HL-60/S4 treated with phorbol 12-myristate 13-acetate at 8.2 ng/mL for 4 days and 3 days (cell line): ENCODE measurements at regions not wholly inside any gene's neighbourhood (a gene's known extent, or its start where the extent isn't known, plus 50 kb on each side); places are given as distances from the start of the nearest gene placed in this dataset.
"Not testable (repeated sequence)": the region's sequence is repeated elsewhere in the genome, so short reads cannot be mapped to it uniquely, and the experiment has no call there.

Source experiments
- in situ Hi-C: fragments of 300-500 bp; cut with MboI; formaldehyde crosslinking; loops from 2 replicates; pipeline ENCODE4 v1.15.0; 2022; ENCODE audit warnings: low sequenced_read_pairs

DNA sequence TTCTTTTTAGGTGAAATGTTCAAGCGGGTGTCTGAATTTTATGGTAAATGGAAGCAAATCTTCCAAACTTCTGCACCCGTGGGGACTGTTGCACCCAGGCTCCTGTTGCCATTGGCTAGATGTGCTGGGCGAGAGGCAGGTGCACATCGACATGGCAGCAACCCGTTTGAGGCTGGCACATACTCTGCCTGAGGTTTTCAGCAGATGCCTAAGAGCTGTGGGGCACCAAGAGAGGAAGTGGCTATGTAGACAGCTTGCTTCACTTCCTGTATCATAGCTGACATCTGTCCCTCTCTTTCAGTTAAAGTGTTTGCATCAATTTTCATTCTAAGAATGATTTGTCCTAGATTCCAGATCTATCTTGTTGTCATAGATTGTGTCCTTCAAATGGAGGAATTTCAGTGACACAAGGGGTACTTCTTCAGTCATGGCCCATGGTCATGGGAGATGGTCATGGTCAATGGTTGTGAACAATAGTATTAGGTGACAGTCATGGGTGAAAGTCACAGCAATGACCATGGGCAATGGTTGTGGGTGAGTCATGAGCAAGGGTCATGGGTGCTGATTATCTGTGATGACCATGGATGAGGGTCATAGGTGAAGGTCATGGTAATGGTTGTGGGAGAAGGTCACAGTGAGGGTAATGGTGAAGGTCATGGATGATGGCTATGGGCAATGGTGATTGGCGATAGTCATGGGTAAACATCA is 115.1 kb upstream of the IRX4 start:
- in situ Hi-C loops, result no loop called here

DNA sequence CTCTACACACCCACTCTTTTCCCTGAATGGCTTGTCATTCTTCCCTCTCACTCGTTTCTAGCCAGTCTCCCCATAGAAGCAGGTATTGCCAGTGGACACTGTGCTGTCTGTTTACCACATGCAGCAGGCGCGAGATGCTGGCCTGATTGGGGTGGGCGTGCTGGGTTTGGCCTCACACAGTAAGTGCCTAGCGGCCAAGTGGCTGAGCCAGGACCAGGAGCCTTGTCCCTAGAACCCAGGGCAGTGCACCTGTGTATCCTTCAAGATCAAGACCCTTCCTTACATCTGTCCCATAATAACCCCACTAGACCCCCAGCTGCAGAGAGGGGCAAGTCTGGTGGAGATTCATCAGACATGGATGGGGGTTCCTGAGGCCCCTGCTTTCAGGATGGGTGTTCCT is 112.8 kb upstream of the IRX4 start:
- in situ Hi-C loops, result no loop called here

DNA sequence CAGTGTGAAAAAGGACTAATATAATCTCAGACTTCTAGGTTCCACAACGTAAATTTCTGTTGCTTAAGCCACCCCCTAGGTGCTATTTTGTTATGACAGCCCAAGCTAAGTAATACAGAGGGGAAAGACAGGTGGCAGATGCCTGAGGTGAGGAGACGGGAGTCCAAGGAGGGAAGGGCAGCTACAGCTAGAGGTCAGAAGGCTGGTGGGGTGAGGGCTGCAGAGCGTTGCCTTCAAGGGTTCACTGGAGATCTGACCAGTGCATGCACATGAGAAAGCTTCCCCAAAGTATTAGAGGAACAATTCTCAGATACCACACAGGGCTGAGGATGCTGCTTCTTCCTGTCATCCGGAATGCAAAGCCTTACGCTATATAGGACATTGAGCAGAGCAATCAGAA is 104.7 kb upstream of the IRX4 start:
- in situ Hi-C loops, result no loop called here

DNA sequence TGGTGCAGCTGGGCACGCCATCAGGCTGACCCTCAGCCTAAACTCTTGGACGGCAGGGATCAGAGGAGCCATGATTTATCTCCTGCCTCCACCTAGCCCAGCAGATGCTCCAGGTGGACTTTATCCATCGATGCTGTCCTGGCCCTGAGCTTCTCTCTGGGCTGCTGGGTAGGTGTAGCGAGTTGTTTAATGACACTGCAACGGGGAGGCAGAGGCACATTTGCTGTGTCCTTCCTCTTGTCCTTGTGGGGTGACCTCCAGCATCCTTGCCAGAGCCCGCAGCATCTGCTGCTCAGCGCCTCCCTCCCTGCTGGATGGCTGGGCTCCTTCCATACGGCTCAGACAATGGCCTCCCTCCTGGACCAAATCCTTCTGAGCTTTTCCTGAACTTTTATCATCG is 103.1 kb upstream of the IRX4 start:
- in situ Hi-C loops, result no loop called here

DNA sequence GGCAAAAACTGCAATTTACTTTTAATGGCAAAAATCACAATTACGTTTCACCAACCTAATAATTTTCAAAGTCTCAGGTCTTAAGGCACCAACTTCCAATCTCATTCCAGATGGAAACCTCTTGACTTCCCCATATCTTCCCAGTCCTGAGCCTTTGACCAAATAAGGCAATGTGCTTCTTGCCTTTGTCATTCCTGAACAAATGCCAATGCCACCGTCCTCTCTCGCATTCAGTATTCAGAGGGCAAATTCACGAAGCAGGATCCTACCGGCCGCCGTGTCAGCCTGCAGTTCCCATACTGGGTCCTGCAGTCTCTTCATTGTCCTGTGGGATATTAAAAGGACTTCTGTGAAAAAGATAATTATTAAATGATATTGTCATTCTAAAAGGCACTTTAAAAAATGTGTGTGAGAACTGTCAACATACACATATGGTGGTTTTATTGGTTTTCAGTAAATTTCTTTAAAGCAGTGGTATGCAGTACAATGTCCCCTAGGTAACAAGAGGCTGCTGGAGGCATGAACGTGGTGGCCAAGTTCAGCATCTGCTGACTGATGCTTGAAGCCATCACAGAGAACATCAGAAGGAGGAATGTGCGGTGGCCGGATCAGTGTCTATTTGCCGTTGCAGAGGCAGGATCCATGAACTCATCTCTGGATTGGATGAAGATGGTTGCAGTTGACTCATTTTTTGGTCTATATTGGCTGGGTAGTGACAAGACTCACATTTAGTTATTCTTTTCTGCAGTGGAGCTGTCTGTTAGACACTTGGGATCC is 101.4 kb upstream of the IRX4 start:
- in situ Hi-C loops, result no loop called here

DNA sequence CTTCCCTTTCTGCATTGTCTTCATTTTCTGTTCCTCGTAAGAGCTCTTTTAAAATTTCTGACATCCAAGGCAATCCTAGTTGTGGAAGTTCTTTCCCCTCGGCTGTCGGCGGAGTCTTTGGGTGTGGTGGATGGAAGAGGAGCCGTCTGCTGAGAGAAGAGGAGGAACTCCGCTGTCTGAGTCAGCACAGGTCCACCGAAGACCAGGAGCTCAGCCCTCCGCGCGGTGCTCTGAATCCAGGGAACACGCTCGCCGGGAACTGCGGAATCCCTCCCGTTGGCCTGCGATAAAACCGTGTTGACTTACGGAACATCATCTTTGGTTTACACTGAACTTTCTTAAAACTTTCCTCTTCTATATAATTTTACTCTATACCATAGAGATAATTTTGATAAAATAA is 100.7 kb upstream of the IRX4 start:
- in situ Hi-C loops, result no loop called here

DNA sequence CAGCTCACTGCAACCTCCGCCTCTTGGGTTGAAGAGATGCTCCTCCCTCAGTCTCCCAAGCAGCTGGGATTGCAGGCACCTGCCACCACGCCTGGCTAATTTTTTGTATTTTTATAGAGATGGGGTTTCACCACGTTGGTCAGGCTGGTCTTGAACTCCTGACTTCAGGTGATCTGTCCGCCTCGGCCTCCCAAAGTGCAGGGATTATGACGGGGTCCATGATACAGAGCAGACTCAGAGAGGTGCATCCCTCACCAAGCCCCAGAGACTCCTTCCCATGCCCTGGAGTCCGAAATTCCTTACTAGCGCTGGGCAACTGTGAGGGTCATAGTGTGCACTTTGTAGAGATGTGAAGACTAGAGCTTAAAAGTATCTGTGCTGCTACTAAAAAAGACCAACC is 99.8 kb upstream of the IRX4 start:
- in situ Hi-C loops, result not testable (repeated sequence)

DNA sequence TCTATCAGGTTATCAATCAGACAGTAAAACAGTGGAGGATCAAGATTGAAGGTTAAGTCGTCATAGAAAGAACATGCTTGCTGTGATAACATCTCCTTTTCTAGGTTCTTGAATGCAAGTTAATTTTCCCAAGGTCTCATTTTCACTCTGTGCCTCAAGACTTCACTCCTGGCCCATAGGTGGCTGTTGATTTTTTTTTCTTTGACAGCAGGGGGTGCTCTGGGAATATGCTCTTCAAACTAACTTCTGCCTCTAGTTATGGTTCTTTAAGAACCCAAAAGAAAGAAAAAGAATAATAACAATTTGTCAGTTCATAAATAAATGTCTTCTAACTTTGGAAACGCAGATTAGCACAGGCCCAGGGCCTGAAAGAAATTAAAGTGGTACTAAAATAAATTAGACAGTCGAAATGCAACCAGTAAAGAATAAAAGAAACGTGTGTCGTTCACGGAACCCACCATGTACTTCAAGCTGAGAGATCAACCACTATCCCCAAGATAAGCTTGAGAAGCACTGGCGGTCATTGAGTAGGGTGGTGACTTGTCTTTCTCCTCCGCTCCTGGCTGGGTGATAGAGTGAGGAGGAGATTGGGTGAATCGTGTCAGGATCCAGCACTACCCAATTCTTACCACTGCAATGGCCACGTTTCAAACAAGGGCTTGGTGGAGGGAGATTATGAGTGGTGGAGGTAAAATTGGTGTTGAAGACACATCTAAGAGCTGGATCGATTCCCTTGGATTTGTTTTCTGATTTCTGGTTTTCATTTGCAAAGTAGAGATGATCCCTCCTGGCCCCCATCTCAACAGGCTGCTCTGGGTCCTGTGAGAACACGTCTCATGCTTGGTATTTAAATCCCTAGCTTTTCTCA is 93.4 kb upstream of the IRX4 start:
- in situ Hi-C loops, result no loop called here

DNA sequence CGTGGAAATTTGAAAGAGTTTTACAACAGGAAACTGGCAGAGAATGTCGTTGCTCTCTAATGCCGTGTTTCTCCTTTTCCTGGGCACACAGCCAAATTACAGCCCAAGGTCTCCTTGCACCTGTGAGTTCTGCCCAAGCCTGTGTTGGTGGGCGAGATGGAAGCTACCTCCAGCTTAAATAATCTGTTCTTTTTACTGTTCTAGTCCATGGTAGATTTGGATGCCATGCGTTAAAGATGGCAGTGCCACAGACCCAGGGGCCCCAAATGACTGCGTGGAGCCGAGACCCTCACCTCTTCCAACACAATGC is 92.6 kb upstream of the IRX4 start:
- in situ Hi-C loops, result no loop called here

DNA sequence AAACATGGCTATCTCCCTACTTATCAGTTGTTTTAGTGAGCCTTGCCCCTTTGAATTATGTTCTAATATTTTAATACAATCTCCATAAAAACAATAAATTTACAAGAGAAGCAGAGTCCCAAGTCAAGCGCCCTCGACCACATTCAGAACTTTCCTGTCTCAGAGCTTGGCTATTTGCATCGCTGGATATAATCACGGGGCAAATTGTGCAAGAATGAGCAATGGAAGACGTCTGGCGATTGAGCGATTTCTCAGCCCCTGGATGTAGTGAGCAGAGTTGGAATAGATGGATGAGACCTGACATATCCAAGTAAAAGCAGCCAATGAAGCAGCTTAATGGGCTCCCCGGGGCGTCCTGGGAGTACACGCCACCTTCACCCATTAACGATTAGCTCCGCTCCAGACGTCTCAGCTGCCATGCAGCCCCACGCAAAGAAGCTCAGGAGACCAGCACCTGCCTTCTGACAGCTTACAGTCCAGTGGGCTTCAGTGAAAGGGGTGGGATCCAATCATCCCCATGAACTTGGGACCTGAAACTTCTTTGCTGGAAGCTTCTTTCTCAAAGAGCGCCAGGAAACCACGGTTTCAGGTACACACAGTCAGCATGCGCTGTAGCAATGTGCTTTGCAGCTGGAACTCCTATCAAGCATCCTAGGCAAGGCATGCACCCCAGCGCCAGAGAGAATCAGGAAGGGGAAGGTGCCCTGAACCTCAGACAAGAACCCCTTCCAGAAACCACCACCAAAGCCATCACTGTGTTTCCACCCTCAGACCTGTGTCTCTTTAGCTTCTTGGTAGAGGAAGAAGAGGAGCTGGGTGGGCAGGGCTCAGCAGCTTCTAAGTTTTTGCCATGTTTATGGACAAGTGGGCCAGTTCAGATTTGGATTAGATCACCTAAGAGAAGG is 92.0 kb upstream of the IRX4 start:
- in situ Hi-C loops, result no loop called here

DNA sequence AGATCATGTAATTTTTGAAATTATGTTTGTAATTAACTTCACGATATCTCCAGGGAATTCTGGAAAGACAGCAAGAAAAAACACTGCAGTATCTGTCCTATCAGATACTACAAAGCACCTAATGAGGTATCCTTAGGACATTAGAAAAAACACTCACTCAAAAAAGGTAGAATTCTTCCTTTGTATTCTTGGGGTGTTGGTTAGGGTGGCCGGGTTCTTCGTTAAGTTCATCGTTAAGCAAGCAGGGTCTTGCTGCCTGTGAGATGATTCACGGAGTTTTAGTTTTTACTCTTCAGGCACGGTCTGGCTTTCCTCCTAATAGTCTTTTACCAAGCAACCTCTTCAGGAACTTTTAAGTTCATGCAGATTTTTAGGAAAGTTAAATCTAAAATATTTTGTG is 91.4 kb upstream of the IRX4 start:
- in situ Hi-C loops, result no loop called here

DNA sequence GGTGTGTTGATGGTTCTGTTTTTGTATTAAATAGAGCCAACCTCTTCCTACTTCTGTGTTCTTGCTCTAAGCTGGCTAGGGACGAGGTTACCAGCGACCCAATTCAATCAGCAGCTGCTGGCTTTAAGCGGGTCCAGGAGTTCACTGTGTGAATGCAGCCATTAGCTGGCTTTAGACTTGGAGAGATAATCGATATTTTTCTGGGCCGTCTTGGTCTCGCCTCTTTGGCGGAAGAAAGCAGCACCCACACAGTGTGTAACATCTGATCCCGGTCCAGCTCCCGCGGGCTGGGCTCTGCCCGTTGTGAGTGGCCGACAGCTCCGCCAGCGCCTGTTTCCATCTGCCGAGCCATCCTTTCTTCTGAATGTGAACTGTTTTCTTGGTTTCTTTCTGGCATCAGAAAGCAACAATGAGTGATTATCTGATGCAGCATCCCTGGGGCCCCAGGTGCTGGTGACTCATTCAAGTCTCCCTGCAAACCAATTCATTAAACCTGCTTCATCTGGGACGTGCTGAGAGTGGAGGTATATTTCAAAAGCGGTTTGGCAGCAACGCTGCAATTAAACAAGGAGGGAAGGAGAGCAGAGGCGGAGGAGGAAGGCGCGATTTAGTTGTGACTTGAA is 90.8 kb upstream of the IRX4 start:
- in situ Hi-C loops, result no loop called here

DNA sequence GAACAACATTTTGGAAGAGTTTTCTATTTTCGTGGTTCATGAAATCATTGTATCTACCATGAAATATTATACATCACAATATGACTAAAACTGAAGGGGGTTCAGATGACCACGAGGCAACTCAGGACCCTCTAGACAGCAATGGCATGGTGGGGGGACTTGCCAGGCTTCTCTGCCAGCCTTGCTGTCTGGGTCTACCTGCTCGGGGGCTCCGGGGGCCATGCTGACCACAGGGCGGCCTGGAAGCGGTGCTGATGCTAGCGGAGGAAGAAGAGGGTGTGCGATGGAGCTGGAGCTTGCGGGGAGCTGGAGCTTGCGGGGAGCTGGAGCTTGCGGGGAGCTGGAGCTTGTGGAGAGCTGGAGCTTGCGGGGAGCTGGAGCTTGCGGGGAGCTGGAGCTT is 89.2 kb upstream of the IRX4 start:
- in situ Hi-C loops, result no loop called here

DNA sequence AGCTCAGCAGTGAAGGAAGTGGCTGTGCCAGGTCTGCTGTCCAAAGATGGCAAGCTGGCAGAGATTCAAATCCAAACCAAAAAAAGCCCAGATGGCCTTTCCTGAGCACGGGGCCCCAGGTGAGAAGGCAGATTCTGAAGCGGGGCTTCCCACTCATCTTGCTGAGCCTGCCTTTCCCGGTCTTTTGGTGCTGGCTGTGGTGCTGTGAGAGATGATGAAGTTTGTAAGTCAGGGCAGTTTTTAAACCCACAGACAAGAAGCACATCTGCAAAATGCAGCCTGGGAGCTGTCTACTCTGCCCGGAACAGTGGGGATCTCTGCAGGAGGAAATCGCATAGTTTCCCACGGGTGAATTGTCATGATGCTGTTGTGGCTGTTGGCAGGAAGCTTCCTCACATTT is 85.0 kb upstream of the IRX4 start:
- in situ Hi-C loops, result no loop called here

DNA sequence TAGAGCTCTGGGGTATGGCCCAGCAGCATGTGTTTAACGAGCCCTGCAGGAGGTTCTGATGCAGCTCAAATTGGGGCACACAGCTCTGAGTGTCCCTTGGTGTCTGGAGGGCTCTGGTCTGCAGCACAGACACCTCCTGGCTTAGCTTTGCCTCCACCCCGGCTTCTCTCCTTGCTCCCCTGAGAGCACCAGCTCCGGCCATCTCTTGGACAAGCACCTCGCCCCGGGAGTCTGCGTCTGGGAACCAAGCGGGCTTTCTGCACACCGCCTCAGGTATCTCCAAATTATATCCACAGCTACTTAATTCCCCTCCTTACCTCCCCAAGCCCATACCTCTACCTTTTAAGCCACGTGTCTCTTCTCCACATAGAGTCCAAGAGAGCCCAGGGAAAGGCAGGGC is 83.7 kb upstream of the IRX4 start:
- in situ Hi-C loops, result no loop called here

DNA sequence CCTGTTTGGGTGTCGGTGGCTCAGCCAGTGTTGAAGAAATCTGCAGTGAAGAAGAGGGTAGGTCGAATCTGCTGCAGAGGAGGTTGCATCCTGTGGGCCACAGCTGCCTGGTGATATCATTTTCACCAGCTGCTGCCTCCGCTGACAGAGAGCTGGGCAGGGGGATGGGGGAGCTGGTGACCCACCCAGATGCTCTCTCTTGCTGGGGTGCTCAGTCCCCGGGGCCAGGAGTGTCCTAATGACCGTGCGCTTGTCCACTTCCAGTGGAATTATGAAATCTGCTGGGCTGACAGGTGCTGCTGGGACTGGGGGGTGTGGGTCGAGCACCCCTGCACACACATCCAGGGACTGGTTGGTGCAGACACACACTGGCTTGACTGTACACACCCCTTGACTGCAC is 83.2 kb upstream of the IRX4 start:
- in situ Hi-C loops, result no loop called here

DNA sequence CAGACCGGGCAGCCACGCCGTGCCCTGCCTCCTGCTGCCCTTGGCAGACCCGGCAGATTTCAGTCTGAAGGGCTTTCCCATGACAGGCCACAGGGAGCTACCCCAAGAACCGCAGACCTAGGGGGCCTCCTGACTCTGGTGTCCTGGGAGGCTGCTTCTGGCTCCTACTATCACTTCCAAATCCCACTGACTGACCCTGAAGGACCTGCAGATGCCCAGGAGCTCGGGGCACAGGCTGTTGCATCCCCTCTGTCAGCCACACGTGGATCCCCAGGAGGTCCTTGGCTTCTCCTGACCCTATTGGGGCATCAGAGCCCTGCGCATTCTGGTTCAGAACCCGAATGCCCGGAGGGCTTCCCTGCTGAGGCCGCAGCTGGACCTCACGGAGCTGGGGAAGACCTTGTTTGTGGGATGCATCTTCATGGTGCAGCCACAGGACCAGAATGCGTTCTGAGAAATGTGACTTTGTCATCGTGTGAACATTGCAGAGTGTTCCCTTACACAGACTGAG is 81.3 kb upstream of the IRX4 start:
- in situ Hi-C loops, result no loop called here

DNA sequence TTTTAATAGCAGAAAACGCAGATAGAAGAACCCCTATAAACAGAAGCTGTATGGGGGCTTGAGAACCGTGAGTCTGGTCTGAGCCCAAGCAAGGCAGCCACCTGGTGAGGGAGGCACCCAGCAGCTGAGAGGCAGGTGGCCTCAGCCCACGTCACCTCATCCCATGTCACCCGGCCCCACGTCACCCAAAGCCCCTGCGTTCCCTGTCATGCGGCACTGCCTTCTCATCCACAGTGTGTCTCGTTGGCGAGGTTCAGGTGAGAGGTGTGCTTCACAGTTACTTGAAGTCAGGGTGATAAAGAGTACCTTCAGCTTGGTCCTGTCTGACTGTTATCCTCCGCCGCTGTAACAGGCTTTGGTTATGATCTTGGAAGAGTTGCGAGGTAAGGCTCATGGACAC is 80.6 kb upstream of the IRX4 start:
- in situ Hi-C loops, result no loop called here

DNA sequence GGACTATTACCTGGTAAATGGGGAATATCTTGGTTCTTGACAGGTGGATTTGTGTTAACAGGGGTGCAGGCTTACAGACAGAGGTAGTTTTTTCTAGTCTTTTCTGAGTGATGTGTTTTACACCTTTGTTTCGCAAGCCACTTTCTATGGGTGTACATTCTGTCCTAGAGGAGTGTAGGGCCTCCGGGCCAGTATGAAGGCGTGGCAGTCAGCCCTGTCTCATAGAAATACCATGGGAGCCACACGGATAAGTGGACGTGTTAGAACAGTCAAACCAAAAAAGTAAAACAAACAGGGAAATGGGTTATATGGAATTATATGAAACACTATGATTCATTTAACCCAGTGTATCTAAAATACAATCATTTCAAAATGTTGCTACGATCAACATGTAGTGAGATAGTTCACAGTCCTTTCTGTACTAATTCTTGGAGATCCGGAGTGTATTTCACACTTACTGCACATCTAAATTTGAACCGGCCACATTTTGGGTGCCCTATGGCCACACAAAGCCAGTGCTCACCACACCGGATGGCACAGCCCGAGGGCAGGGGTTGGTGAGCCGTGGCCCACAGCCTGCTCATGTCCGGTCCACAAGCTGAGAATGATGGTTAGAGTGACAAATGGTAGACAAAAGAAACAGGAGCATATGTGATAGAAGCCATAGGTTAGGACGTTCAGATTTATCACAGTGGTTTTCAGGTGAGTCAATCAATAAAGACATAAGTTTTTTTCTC is 80.1 kb upstream of the IRX4 start:
- in situ Hi-C loops, result no loop called here
